HTR-8/SVneo (cell line): ENCODE measurements at regions not wholly inside any gene's neighbourhood (a gene's known extent, or its start where the extent isn't known, plus 50 kb on each side); places are given as distances from the start of the nearest gene placed in this dataset.

Source experiments
- DNase-seq: peaks from one replicate; pipeline ENCODE4 v3.0.0; 2011; ENCODE audit warnings: low spot score, mixed read lengths; ENCODE audit not compliant: insufficient read length
- FAIRE-seq: peaks from 2 replicates; lab custom pipeline; 2011; peaks lifted over from hg19 to GRCh38; lab: Jason Lieb, UNC

DNA sequence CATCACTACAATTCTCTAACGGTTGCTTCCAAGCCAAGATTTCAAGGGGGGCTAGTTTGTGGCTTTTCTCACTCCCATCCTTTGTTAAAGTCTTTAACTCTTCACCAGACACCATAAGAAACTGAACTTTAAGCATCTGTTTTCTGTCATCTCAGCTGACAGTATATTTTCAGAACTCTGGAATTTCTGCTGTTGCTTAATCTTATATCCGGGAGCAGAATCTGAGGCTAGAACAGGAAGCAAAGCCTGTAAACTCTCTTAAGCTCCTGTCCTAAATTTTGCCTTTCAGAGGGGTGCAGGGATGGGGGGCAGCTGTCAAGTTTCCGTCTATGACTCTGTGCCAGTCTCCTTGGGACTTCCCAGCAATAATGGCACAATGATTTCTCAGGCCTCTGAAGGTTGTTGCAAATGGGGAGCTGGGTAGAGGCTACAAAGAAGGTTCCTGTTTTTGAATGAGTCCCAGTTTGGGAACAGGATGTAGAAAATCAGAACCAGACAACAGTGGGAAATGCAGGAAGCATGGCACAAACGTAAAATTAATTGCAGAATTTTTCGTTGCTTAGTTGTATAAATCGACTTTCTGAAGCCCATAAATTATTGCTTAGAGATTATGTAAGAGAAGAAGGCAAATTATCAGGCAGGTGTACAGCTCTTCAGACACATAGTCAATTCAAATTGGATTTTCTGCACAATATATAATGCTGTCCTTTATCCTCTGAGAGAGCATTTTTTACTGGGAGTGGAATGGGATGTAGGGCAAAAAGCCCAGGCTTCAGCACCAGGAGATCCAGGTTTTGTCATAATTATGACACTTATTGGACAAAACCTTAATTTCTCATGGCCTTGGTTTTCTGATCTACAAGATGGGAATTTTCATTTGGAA, 430.9 kb downstream of the DMAC1 start:
- DNase-seq (peak; percentile 7), FAIRE-seq (no peak)

DNA sequence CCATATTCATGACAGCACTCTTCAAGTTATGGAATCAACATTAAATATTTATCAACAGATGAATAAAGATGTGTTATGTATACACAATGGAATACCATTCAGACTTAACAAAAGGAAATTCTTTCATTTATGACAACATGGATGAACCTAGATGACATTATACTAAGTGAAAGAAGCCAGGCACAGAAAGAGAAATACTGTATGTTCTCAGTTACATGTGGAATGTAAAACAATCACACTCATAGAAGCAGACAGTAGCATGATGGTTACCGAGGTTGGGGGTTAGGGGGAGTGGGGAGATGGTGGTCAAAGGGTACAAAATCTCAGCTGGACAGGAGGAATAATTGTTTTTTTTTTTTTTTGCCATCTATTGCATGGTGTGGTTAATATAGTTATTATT, 431.9 kb downstream of the DMAC1 start:
- FAIRE-seq (no peak), DNase-seq (no peak)

DNA sequence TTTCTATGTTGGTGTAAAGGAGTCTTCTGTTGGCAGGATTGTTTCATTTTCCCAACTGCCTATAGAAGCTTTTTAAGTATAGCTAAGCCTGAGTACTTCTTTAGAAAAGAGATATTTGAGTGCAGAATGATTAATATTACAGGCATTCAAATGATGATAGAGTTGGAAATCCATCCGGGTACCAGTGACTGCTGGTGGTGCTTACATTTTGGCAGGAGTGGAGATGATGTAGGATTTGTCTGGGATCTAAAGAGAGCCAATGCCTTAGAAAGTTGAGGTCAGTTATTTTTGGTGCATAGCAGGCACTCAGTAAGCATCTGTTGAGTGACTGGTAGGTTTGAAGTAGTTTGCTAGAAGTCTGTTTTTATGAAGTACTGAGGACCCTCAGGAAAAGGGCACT, 433.5 kb downstream of the DMAC1 start:
- FAIRE-seq (no peak), DNase-seq (no peak)

DNA sequence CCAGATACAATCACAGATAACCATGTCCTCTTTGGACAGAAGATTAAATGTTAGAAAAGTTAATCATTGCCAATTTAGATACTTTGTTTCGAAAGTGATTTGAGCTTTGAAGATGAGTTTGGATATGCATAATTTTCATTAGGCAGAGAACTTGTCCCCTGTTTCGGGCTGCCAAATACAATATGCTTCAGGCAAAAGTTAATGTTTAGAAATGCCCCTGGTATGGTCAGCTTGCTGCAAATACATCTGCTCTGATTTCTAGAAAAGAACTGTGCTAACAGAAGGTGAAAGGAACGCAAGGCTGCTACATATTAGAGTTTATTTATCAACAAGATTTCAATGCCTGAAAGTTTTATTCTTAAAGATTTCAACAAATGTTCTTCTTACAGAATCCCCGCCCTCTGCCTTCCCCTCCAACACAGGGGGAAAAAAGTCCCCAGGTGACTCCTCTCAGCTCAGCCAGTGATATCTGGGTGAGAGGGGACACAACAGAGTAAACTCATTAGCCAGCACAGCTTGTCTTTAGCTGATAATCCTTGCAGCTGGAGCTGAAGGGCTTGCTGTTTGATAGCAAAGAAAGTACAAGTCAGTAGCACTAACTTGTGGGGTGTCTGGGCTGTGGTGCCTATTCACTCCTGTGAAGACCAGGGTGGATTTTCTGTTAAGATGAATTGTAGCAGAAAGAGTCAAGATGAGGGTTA, 435.7 kb downstream of the DMAC1 start:
- FAIRE-seq = no peak
- no peak for DNase-seq

DNA sequence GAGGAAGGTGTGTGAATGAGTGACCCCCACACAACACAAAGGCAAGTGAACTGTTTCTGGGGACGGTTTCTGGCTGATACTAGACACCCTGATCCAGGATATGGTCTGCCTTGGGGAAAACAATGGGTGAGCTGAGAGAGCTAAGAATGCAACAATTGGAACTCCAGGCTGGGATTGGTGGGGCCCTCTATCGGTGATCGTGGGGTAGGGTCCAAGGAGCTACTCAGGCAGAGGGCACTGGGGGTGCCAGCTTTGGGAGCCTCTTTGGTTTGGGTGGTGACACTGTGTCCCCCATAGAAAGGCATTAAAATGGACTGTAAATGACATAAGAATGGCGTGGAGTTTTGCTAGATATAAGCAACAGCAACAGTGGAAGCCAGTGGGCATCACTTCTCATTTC, 439.1 kb downstream of the DMAC1 start:
- FAIRE-seq (no peak), DNase-seq (peak; percentile 5)

DNA sequence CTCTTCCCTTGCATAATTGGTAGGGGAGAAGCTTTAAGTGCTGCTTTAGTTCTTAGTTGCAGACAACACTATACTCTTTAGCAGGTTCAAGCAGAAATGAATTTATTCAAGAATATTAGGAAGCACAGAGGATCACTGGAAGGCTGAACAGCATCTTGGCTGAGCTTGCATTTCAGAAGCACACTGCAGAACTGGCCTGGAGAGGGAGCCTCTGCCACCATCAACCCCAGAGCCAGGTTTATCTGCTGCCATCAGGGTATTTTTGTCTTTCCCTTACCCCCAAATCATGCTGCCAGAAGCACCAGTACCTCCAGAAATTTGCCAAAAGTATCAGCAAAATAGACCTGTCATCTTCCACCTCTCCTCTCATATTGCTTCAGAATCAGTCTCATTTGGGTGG, 440.7 kb downstream of the DMAC1 start:
- DNase-seq (no peak), FAIRE-seq (no peak)

DNA sequence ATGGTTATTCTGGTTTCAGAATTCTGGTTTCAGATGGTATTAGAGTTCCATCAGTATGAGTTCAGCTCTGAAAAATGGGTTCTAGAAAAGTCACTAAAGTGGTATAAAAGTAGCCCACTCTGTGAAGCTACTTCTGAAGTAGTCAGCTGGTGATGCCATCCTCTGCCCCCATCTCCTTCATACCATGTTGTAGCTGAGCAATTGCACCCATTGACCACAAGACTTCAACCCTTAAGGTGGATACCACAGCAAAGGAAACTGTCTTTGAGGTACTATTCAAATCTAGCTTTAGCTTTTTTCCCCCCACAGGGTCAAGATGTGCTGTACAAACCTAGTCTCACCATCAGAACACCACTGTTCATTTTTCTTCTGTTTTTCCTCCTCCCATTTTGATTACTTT, 444.9 kb downstream of the DMAC1 start:
- FAIRE-seq = no peak
- DNase-seq = no peak

DNA sequence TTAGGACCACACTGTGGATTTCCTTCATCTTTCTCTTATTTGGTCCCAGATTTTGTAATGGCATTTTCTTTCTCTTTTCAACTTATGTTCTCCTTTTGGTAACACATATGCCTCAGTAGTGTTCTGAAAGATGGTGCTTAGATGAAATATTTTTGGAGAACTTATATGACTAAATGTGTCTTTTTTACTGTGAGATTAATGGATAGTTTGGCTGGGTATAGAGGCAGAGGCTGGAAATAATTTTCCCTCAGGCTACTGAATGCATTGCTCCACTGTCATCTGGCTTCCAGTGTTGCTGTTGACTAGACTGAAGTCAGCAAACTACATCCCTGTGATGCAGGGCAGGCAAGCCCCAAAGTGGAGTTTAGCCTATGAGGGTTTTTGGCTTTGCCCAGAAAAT, 450.9 kb downstream of the DMAC1 start:
- no peak for FAIRE-seq

DNA sequence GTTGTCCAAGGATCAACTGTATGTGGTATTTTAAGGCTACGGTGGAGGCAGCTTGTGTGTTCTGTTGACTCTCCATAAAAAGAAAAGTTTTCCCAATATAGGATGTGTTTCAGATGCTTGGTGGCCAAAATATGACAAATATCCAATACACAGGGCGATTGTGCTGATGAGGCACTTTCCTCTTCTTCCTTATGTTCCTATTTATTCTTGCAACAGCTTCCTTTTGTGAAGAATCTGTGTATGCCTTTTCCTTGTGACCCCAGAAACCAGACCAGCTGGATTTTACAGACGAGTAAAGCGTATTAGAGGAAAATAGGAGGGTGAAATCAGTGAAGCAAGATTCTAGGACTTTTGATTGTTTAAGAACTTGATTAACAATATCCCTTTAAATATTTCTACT, 452.0 kb downstream of the DMAC1 start:
- FAIRE-seq = no peak
- DNase-seq = no peak

More for the DNA sequence above, 450.9 kb downstream of the DMAC1 start:
- no peak for DNase-seq

DNA sequence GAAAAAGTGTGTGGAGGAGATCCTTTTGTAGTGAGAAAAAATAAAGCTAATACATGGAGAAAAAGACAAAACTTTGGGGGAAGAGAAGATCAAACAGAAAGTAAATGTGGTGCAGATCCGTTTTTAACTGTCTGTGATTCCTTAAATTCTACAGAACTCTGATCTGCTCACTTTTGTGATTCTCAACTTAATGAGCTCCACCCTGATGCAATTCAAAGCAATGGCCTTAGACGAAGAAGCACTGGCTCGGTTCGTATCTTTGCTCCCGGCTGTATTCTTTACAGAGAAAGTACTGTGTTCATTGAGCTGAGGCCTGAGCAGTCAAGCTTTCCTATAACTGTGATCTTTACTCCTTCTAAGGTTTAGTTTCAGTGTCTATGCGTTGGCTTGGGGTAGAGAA, 453.4 kb downstream of the DMAC1 start:
- no peak for DNase-seq
- no peak for FAIRE-seq

DNA sequence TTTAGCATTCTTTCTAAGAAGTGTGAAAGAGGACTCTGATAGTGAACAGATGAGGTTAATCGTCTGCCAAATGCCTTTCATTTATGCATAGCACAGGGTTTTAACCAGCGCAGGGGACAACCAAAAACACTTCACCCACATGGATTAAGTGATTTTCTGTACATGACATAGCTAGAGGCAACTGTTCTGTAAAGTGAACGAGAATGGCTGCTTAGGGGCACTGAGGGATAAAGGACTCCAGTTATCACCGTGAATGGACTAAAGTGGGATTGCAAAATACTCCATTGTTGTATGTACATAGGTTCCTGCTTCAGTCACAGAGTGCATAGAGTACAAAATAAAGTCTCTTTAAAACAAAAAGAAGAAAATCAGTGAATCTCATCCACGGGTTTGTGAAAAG, 456.8 kb downstream of the DMAC1 start:
- DNase-seq = no peak
- FAIRE-seq = no peak

DNA sequence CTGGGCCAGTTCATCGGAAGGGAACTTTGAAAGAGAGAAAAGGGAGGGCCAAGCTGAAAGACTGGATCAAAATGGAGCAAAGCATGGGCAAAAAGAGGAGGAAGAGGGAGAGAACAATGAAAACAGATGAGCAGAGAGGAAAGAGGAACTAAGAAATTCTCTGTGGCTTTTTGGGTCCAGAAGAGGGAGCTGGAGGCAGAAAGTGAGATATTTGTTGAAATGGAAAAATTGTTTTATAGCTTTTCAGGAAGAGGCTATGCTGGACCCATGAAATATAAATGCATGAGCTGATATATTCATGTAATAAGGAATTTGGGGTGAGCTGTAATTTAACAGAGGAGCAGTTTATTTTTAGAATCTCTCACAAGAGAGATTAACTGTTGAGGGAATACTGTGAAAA, 457.3 kb downstream of the DMAC1 start:
- DNase-seq = no peak
- FAIRE-seq = no peak

DNA sequence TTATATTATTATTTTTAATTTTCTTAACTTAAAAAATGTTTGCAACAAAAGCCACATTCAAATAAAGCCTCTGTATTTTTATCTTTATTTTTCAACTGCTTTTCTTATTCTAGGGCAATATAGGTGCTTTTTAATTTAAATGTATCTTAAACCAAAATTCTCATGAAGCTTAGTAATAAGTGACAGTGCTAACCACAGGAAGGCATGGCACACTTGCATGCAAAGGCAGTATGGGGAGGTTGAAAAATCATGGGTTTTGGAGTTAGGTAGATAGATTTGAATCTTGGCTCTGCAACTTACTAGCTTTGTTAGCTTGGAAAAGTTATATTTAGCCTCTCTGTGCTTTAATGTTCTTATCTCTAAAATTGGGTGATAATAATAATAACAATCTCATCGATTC, 458.0 kb downstream of the DMAC1 start:
- DNase-seq = no peak
- FAIRE-seq = no peak

DNA sequence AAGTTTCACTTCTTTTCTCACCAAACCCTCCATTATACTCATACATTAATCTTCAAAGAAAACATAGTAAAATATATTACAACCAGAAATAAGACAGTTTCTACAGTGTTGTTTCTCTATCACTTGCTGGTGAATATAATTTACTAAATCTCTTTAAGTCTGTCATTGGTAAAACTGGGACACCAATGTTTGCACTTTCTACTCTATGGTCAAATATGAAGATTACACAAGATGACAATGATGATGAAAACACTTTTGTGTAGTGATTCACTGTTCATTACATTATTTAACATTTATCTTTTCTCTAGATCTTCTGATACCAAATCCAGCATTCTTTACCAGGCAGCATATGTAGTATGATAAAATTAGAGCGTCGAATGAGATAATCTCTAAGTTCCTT, 459.1 kb downstream of the DMAC1 start:
- FAIRE-seq (no peak), DNase-seq (no peak)

DNA sequence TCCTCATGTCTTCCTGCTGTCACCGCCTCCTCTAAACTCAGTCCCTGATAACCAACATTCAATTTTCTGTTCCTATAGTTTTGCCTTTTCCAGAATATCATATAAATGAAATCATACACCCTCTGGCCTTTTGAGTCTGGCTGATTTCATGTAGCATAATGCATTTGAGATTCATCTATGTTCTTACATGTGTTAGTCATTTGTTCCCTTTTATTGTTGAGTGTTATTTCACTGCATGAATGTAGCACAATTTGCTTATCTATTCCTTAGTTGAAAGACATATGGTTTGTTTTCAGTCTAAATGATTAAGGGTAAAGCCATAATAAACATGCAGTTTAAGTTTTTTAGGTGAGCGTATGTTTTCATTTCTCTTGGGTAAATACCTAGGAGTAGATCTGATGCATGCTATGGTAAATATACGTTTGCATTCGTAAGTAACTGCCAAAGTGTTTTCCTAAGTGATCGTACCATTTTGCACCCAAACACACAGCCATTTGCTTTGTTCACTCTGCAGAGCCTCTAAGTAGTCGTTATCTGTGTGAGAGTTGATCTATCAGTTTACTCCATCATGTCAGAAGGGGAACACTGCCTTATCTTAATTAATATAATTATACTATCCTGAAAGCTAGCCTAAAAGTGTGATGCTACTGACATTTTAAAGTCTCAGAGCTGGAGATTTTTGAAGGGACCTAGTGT, 460.8 kb downstream of the DMAC1 start:
- FAIRE-seq = no peak

DNA sequence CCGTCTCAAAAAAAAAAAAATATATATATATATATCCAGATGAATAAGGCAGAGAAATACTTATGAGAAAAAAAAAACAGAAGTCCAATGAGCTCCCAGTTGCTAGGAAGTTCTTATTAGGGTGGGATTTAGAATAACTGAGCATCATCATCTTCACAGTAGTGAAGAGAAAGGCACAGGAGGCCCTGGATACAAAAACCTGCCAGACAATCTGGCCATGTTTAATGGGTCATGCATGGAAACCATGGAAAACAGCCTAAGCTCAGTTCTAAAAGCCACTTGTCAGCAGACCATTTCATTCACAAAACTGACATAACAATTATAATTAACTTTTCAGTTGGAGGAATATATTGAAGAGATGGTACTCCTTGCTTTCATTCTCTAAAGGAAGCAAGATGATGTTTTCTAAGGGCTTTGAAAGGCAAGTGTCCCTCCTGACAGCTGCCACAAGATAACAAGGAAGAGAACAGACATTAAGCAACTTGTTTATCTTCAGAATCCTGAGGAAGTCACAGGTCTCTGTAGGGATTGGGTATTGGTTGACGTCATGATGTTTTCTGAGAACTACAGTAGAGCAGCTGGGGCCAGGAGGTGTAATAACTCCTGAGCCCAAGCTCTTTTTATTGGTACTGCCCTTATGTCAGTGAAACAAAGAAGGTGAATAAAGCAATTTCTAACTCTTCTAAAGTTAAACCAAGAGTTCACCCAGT, 463.1 kb downstream of the DMAC1 start:
- no peak for DNase-seq
- FAIRE-seq = no peak

More for the DNA sequence above, 460.8 kb downstream of the DMAC1 start:
- no peak for DNase-seq

DNA sequence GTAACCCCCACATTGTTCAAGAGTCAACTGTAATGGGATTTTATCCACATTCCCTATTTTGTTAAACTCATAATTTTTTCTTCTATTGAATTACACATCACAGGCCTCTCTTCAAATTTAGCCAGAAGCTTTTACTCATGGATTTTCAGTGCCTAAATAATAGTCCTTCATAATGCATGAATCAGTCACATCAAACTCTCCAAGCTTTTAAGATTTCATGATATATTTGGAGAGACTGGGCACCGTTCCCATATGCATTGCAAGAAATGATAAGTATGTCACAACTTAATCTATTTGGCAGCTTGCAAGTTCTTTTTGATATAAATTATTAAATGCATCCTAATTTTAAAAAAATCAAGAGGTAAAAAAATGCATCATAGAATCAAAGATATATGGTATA, 465.9 kb downstream of the DMAC1 start:
- DNase-seq (no peak), FAIRE-seq (no peak)

DNA sequence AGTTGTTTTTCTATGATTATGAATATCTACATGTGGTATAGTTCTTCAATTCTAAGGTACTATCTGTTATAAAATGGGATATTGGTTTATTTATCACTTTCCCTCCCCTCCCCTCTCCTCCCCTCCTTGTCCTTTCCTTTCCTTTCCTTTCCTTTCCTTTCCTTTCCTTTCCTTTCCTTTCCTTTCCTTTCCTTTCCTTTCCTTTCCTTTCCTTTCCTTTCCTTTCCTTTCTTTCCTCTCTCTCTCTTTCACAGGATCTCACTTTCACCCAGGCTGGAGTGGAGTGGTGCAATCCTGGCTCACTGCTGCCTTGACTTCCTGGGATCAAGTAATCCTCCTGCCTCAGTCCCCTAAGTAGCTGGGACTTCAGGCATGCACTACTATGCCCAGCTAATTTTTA, 466.8 kb downstream of the DMAC1 start:
- FAIRE-seq (no peak), DNase-seq (no peak)

DNA sequence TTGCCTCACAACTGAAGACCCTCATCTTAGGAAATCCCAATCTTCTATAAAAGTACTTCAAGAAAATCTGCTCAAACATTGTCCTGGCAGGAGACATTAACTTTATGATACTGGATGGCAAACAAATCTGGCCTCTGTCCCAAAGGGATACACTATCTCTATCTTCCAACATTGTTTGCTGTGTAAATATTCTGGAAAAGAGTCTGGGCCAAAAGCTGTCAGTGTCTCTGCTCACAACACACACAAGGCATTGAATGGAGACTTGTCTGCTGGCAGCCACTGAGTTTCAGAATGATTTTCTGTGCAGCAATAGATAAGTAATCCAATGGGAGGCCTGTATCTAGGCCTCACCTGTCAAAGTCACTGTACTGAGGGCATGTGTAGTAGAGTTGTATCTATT, 471.1 kb downstream of the DMAC1 start:
- FAIRE-seq (no peak), DNase-seq (no peak)

DNA sequence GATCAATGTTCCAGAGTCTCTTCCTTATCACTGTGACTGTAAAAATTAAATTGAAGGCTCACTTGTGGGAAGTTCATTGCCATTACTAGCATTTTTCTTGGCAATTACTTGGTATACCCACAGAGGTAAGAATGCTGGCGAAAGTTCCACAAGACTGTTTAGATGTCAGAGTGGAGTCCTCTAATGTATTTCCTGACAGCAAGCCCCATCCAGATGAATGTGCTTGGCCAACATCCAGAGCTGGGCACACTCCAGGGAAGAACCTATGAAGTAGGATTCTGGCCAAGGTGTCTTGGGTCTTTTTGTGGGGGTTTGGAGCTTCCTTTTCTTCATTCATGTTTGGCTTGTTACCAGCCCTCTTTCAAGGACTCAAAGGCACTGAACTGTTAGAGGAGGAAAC, 473.6 kb downstream of the DMAC1 start:
- no peak for DNase-seq
- FAIRE-seq = no peak
